Glutamatergic neuron (in vitro differentiated cells): ENCODE measurements at regions not wholly inside any gene's neighbourhood (a gene's known extent, or its start where the extent isn't known, plus 50 kb on each side); places are given as distances from the start of the nearest gene placed in this dataset.

Experiments used
- DNase-seq: peaks from one replicate; pipeline ENCODE4 v3.0.0; 2022
- H3K27ac Mint-ChIP-seq: one replicate; pipeline ENCODE4 v1.8.0; 2020; ENCODE audit warnings: mild to moderate bottlenecking, mixed read lengths, inconsistent platforms; ENCODE audit not compliant: unreplicated experiment
- H3K27me3 Mint-ChIP-seq: one replicate; pipeline ENCODE4 v1.8.0; 2020; ENCODE audit warnings: mild to moderate bottlenecking, moderate library complexity, mixed read lengths, inconsistent platforms; ENCODE audit not compliant: unreplicated experiment
- H3K36me3 Mint-ChIP-seq: one replicate; pipeline ENCODE4 v1.8.0; 2020; ENCODE audit warnings: mild to moderate bottlenecking, mixed read lengths, inconsistent platforms; ENCODE audit not compliant: unreplicated experiment
- H3K4me1 Mint-ChIP-seq: one replicate; pipeline ENCODE4 v1.8.0; 2020; ENCODE audit warnings: mild to moderate bottlenecking, low read depth, mixed read lengths, inconsistent platforms; ENCODE audit not compliant: unreplicated experiment
- H3K4me3 Mint-ChIP-seq: one replicate; pipeline ENCODE4 v1.8.0; 2020; ENCODE audit warnings: mild to moderate bottlenecking, mixed read lengths, inconsistent platforms; ENCODE audit not compliant: unreplicated experiment
- H3K9me3 Mint-ChIP-seq: one replicate; pipeline ENCODE4 v1.8.0; 2020; ENCODE audit warnings: mild to moderate bottlenecking, moderate library complexity, mixed read lengths, inconsistent platforms; ENCODE audit not compliant: unreplicated experiment
- CTCF ChIP-seq: fragments of 200-600 bp; sonication (generic); IDR thresholded peaks from one replicate; pipeline ENCODE4 v1.5.0; 2021; ENCODE audit not compliant: partially characterized antibody, unreplicated experiment

GRCh38 chr3:81965696-81966095 is 204.3 kb upstream of the GBE1 start:
- H3K4me3 Mint-ChIP-seq: no peak overlapping the region
- peaks cover 22% of the 10 kb centered on the region for H3K4me1 Mint-ChIP-seq
- no peak for TF ChIP-seq CTCF
- H3K9me3 Mint-ChIP-seq: no peaks in the 10 kb centered on the region
- no peaks in the 10 kb centered on the region for H3K36me3 Mint-ChIP-seq
- no peaks in the 10 kb centered on the region for H3K27me3 Mint-ChIP-seq
- no peak overlapping the region for H3K27ac Mint-ChIP-seq
- DNase-seq: no peak

GRCh38 chr3:81962396-81962795 is 201.0 kb upstream of the GBE1 start:
- H3K4me3 Mint-ChIP-seq: no peak overlapping the region
- no peak for DNase-seq
- H3K27me3 Mint-ChIP-seq: no peaks in the 10 kb centered on the region
- H3K27ac Mint-ChIP-seq: no peak overlapping the region
- H3K4me1 Mint-ChIP-seq: peaks cover 22% of the 10 kb centered on the region
- no peaks in the 10 kb centered on the region for H3K36me3 Mint-ChIP-seq
- H3K9me3 Mint-ChIP-seq: no peaks in the 10 kb centered on the region
- TF ChIP-seq CTCF: no peak

- H3K27ac Mint-ChIP-seq: no peak overlapping the region
- DNase-seq: no peak
- H3K9me3 Mint-ChIP-seq: no peaks in the 10 kb centered on the region
- no peaks in the 10 kb centered on the region for H3K27me3 Mint-ChIP-seq
- TF ChIP-seq CTCF: no peak
- H3K4me3 Mint-ChIP-seq: no peak overlapping the region
- no peaks in the 10 kb centered on the region for H3K36me3 Mint-ChIP-seq
- peaks cover 9% of the 10 kb centered on the region for H3K4me1 Mint-ChIP-seq
These were observed 197.7 kb upstream of the GBE1 start for GRCh38 chr3:81958972-81959640.

- no peaks in the 10 kb centered on the region for H3K27me3 Mint-ChIP-seq
- no peak overlapping the region for H3K4me3 Mint-ChIP-seq
- H3K9me3 Mint-ChIP-seq: no peaks in the 10 kb centered on the region
- H3K4me1 Mint-ChIP-seq: no peaks in the 10 kb centered on the region
- no peak overlapping the region for H3K27ac Mint-ChIP-seq
- no peak for DNase-seq
- H3K36me3 Mint-ChIP-seq: no peaks in the 10 kb centered on the region
- no peak for TF ChIP-seq CTCF
These were observed 194.4 kb upstream of the GBE1 start for GRCh38 chr3:81955878-81956277.

- Mint-ChIP-seq H3K4me3 (no peak overlapping the region), H3K9me3 (no peaks in the 10 kb centered on the region), H3K36me3 (no peaks in the 10 kb centered on the region), H3K4me1 (no peaks in the 10 kb centered on the region), H3K27ac (no peak overlapping the region), H3K27me3 (no peaks in the 10 kb centered on the region)
- no peak for DNase-seq
- no peak for TF ChIP-seq CTCF
These were observed 191.7 kb upstream of the GBE1 start for GRCh38 chr3:81953111-81953510.
